Osteoblast (primary cell): ENCODE measurements at regions not wholly inside any gene's neighbourhood (a gene's known extent, or its start where the extent isn't known, plus 50 kb on each side); places are given as distances from the start of the nearest gene placed in this dataset.

Experiments
- DNase-seq: peaks from one replicate; pipeline ENCODE4 v3.0.0; 2011; ENCODE audit warnings: low spot score, mixed read lengths; ENCODE audit not compliant: insufficient read length; ENCODE audit errors: missing footprints
- H2AFZ ChIP-seq: 2 replicates; pipeline ENCODE4 v1.6.0; 2011; ENCODE audit warnings: mild to moderate bottlenecking, low read length
- H3K27ac ChIP-seq: 2 replicates; pipeline ENCODE4 v1.5.1; 2011; ENCODE audit warnings: mild to moderate bottlenecking, low read depth, low read length, moderate library complexity
- H3K27me3 ChIP-seq: 2 replicates; pipeline ENCODE4 v1.6.0; 2012; ENCODE audit warnings: mild to moderate bottlenecking, control low read depth, inconsistent platforms, low read length, moderate library complexity; ENCODE audit not compliant: insufficient read depth
- H3K36me3 ChIP-seq: 2 replicates; pipeline ENCODE4 v1.5.1; 2011; ENCODE audit warnings: mild to moderate bottlenecking, low read length, control low read depth, moderate library complexity; ENCODE audit not compliant: insufficient read depth
- H3K4me1 ChIP-seq: 2 replicates; pipeline ENCODE4 v1.5.1; 2011; ENCODE audit warnings: mild to moderate bottlenecking, low read length, control low read depth, moderate library complexity; ENCODE audit not compliant: insufficient read depth
- H3K4me2 ChIP-seq: 2 replicates; pipeline ENCODE4 v1.6.0; 2011; ENCODE audit warnings: mild to moderate bottlenecking, low read length; ENCODE audit not compliant: insufficient read depth
- H3K4me3 ChIP-seq: fragments of 200-600 bp; sonication (generic); 3 replicates; pipeline ENCODE4 v1.5.1; 2012; ENCODE audit warnings: mild to moderate bottlenecking, low read length, inconsistent platforms; ENCODE audit not compliant: insufficient read depth
- H3K79me2 ChIP-seq: 2 replicates; pipeline ENCODE4 v1.6.0; 2012; ENCODE audit warnings: mild to moderate bottlenecking, low read length, control low read depth, inconsistent platforms; ENCODE audit not compliant: insufficient read depth
- H3K9me3 ChIP-seq: 2 replicates; pipeline ENCODE4 v1.5.1; 2011; ENCODE audit warnings: low read depth, low read length, control low read depth
- H4K20me1 ChIP-seq: 2 replicates; pipeline ENCODE4 v1.6.0; 2012; ENCODE audit warnings: mild to moderate bottlenecking, low read length, control low read depth; ENCODE audit not compliant: insufficient read depth
- TF ChIP-seq, protein P1 (sequence below): IDR thresholded peaks from 2 replicates; pipeline ENCODE4 v1.5.1; 2011; ENCODE audit warnings: mild to moderate bottlenecking, low read depth, low read length, moderate library complexity; ENCODE audit errors: extremely low read depth

DNA sequence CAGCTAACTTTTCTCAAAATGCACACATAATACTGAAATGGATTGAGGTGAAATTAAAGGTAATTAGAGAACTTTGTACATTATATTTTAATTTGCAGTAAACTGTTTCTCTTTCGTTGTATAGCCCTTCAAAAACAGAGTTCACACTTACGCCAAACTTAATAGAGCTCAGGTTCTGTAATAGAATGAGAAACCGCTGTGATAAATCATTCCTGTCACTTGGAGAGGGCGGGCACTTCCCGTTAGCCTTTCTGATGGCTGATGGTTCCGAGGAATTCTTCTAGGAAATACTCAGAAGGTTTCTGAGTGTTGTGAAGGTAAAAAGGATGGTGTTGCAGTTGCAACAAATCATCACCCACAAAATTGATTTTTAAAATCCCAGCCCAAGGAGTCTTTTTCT lies 155.8 kb upstream of the ALKAL2 start:
- Histone ChIP-seq H3K79me2 (no peaks in the 10 kb centered on the region), H3K27me3 (no peaks in the 10 kb centered on the region), H3K4me2 (no peak overlapping the region), H4K20me1 (no peaks in the 10 kb centered on the region), H3K36me3 (no peaks in the 10 kb centered on the region), H3K4me1 (no peaks in the 10 kb centered on the region), H3K9me3 (no peaks in the 10 kb centered on the region), H3K27ac (no peak overlapping the region), H3K4me3 (no peak overlapping the region), H2AFZ (no peak overlapping the region)
- TF ChIP-seq, protein P1, sequence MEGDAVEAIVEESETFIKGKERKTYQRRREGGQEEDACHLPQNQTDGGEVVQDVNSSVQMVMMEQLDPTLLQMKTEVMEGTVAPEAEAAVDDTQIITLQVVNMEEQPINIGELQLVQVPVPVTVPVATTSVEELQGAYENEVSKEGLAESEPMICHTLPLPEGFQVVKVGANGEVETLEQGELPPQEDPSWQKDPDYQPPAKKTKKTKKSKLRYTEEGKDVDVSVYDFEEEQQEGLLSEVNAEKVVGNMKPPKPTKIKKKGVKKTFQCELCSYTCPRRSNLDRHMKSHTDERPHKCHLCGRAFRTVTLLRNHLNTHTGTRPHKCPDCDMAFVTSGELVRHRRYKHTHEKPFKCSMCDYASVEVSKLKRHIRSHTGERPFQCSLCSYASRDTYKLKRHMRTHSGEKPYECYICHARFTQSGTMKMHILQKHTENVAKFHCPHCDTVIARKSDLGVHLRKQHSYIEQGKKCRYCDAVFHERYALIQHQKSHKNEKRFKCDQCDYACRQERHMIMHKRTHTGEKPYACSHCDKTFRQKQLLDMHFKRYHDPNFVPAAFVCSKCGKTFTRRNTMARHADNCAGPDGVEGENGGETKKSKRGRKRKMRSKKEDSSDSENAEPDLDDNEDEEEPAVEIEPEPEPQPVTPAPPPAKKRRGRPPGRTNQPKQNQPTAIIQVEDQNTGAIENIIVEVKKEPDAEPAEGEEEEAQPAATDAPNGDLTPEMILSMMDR = no peak
- no peak for DNase-seq

DNA sequence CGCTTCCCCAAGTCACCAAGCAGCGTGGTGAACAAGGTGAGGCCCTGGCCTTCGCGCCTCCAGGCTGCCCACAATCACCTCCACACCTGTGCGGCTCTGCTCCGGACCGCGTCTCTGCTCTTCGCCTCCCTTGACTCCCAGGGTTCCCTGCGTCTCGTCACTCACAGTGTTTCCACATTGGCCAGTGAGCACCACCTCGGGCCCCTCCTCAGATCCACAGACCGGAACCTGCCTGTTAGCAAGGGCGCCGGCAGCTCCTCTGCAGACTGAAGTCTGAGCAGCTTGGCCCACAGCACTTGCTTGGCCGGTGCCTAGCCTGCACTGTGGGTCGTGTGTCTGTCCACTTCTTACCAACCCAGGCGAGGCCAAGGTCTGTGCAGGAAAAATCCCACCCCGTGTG lies 155.3 kb upstream of the ALKAL2 start:
- Histone ChIP-seq H3K9me3 (no peaks in the 10 kb centered on the region), H4K20me1 (no peaks in the 10 kb centered on the region), H3K27me3 (no peaks in the 10 kb centered on the region), H3K4me3 (no peak overlapping the region), H3K27ac (no peak overlapping the region), H2AFZ (no peak overlapping the region), H3K36me3 (no peaks in the 10 kb centered on the region), H3K79me2 (no peaks in the 10 kb centered on the region), H3K4me2 (no peak overlapping the region), H3K4me1 (no peaks in the 10 kb centered on the region)
- TF ChIP-seq, protein P1 = no peak
- no peak for DNase-seq

DNA sequence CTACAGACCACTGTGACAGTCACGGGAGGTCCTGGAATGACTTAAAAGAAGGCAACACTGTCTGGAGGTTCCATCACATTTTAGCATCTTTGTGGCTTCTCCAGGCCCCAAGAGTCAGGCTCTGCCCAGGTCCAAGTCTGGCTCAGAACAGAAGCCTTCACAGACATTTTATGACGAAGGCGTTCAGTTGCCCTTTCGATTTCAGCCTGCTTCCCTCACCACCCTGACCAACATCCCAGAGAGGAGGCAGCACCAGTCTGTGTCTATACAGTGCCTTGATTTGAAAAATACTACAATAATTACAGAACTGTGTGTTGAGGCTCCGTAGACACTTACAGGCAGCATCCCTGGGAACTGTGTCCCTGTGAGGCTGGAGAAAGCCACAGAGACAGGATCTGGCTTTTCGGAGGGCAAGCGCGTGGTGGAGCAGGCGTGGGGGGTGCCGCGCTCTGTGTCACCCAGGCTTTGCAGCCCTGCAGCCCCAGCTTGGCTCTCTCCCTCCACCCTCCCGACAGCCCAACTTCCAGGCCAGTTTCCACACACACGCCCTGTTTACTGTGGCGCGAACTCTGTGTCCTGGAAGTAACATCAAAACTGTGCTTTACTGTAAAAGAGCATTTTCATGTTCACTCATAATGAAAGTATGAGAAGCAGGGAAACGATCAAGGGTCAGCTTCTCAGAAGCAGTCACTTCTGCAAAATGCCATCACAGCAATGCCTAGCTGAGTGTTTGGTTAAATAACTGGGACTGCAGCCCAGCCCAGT lies 153.5 kb upstream of the ALKAL2 start:
- no peaks in the 10 kb centered on the region for H3K27me3 ChIP-seq
- no peaks in the 10 kb centered on the region for H3K4me1 ChIP-seq
- no peaks in the 10 kb centered on the region for H3K36me3 ChIP-seq
- H3K4me2 ChIP-seq = peak overlapping the region; percentile 39
- peak overlapping the region; percentile 47 for H2AFZ ChIP-seq
- H3K27ac ChIP-seq = no peak overlapping the region
- H4K20me1 ChIP-seq = no peaks in the 10 kb centered on the region
- H3K4me3 ChIP-seq = peak overlapping the region; percentile 43
- TF ChIP-seq, protein P1 = no peak
- no peaks in the 10 kb centered on the region for H3K9me3 ChIP-seq
- no peak for DNase-seq
- no peaks in the 10 kb centered on the region for H3K79me2 ChIP-seq

DNA sequence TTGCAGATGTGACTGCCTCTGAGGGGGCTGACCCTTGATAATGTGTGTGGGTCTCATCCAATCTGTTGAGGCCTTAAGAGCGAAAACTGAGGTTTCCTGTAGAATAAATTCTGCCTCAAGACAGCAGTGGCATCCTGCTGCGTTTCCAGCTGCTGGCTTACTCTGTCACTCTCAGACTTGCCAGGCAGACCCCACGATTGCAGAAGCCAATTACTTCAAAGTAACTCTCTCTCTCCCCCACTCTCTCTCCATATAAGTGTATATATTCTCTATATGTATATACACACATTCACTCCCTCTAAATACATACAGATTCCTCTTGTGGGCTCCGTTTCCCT lies 152.5 kb upstream of the ALKAL2 start:
- TF ChIP-seq, protein P1 = no peak
- Histone ChIP-seq H3K27me3 (no peaks in the 10 kb centered on the region), H2AFZ (no peak overlapping the region), H3K9me3 (no peaks in the 10 kb centered on the region), H3K4me2 (no peak overlapping the region), H4K20me1 (no peaks in the 10 kb centered on the region), H3K79me2 (no peaks in the 10 kb centered on the region), H3K4me1 (no peaks in the 10 kb centered on the region), H3K4me3 (no peak overlapping the region), H3K36me3 (no peaks in the 10 kb centered on the region), H3K27ac (no peak overlapping the region)
- no peak for DNase-seq
